Endothelial cell of umbilical vein (primary cell): ENCODE measurements at regions not wholly inside any gene's neighbourhood (a gene's known extent, or its start where the extent isn't known, plus 50 kb on each side); places are given as distances from the start of the nearest gene placed in this dataset.

Source experiments
- BruUV-seq: library from RNA; stranded (reverse); fragments of 400-500 nt; replicated peaks from 2 replicates; lab custom pipeline; 2021; lab: Mats Ljungman, UMichigan
- CTCF ChIA-PET: fragments of 300-600, 350-600 bp; sonication (Branson Sonifier 250); formaldehyde crosslinking; loops from one replicate; lab custom pipeline; 2021; ENCODE audit warnings: antibody characterized with exemption, inconsistent platforms; lab: Charles Lee
- POLR2A ChIA-PET: fragments of 300-600, 350-600 bp; sonication (Branson Sonifier 250); formaldehyde crosslinking; loops from one replicate; lab custom pipeline; 2021; ENCODE audit warnings: antibody characterized with exemption, inconsistent platforms; lab: Charles Lee
- DNase-seq: peaks from one replicate; pipeline ENCODE4 v3.0.0-alpha.2; 2011; ENCODE audit warnings: low read depth, low spot score
- FAIRE-seq: peaks from 2 replicates; lab custom pipeline; 2011; peaks lifted over from hg19 to GRCh38; lab: Jason Lieb, UNC
- H2AFZ ChIP-seq: 2 replicates; pipeline ENCODE4 v1.6.0; 2012; ENCODE audit warnings: low read depth, low read length, control low read depth, inconsistent platforms
- H3K27ac ChIP-seq: 2 replicates; pipeline ENCODE4 v1.5.1; 2011; ENCODE audit warnings: low read depth, mild to moderate bottlenecking, control low read depth, low read length, moderate library complexity; ENCODE audit not compliant: insufficient read depth
- H3K27me3 ChIP-seq, 2 experiments: 2 replicates each; pipeline versions ENCODE4 v1.6.0 to v1.6.1; 2011; ENCODE audit warnings: low read length in 2 of 2, mixed read lengths in 1 of 2; ENCODE audit not compliant: control insufficient read depth in 2 of 2, insufficient read depth in 2 of 2
- H3K36me3 ChIP-seq, 2 experiments: 2 replicates in 1 of 2; 3 replicates in 1 of 2; pipeline ENCODE4 v1.5.1; 2011; ENCODE audit warnings: low read length in 2 of 2, mild to moderate bottlenecking in 1 of 2, moderate library complexity in 1 of 2; ENCODE audit not compliant: control insufficient read depth in 2 of 2, insufficient read depth in 2 of 2; ENCODE audit errors: extremely low read depth in 1 of 2
- H3K4me1 ChIP-seq: 3 replicates; pipeline ENCODE4 v1.5.1; 2011; ENCODE audit warnings: mild to moderate bottlenecking, low read length; ENCODE audit not compliant: control insufficient read depth, insufficient read depth; ENCODE audit errors: extremely low read depth
- H3K4me2 ChIP-seq: 2 replicates; pipeline ENCODE4 v1.6.1; 2011; ENCODE audit warnings: low read length, control low read depth, mixed read lengths; ENCODE audit not compliant: insufficient read depth
- H3K4me3 ChIP-seq, 3 experiments: fragments of 200-600 bp in 1 of 3; sonication (generic), shearing (Covaris generic) in 1 of 3; replicated peaks in 1 of 3; 2 replicates each; pipeline ENCODE4 v1.5.1; 2011 to 2016; ENCODE audit warnings: control low read depth in 3 of 3, low read length in 3 of 3, mild to moderate bottlenecking in 2 of 3, inconsistent platforms in 1 of 3, low read depth in 1 of 3, moderate library complexity in 1 of 3; ENCODE audit not compliant: insufficient read depth in 1 of 3
- H3K79me2 ChIP-seq: 2 replicates; pipeline ENCODE4 v1.6.0; 2012; ENCODE audit warnings: low read length, inconsistent platforms; ENCODE audit not compliant: control insufficient read depth, insufficient read depth
- H3K9ac ChIP-seq: replicated peaks from 2 replicates; pipeline ENCODE3; 2011; ENCODE audit warnings: low read length, control low read depth; ENCODE audit not compliant: insufficient read depth; ENCODE audit errors: extremely low read depth
- H3K9me1 ChIP-seq: replicated peaks from 3 replicates; pipeline ENCODE4 v1.6.0; 2011; ENCODE audit warnings: mild to moderate bottlenecking, low read length; ENCODE audit not compliant: control insufficient read depth, insufficient read depth; ENCODE audit errors: extremely low read depth
- H3K9me3 ChIP-seq: replicated peaks from 2 replicates; pipeline ENCODE4 v1.5.1; 2012; ENCODE audit warnings: low read length, inconsistent platforms; ENCODE audit not compliant: control insufficient read depth, insufficient read depth
- H4K20me1 ChIP-seq: replicated peaks from 2 replicates; pipeline ENCODE3; 2011; ENCODE audit warnings: mild to moderate bottlenecking, low read length; ENCODE audit not compliant: control insufficient read depth, insufficient read depth; ENCODE audit errors: extremely low read depth
- CTCF ChIP-seq, 2 donors: IDR thresholded peaks; 1 replicate in 1 of 2; 2 replicates in 1 of 2; pipeline ENCODE4 v1.5.1; 2011; ENCODE audit warnings: low read length in 2 of 2, mild to moderate bottlenecking in 2 of 2, moderate library complexity in 2 of 2, control low read depth in 1 of 2, inconsistent platforms in 1 of 2, low read depth in 1 of 2; ENCODE audit not compliant: insufficient read depth in 1 of 2; ENCODE audit errors: extremely low read depth in 1 of 2
- EZH2 ChIP-seq: IDR thresholded peaks from 2 replicates; pipeline ENCODE4 v1.6.1; 2012; ENCODE audit warnings: borderline replicate concordance, low read depth, mild to moderate bottlenecking, moderate library complexity, low read length, inconsistent platforms; ENCODE audit not compliant: severe bottlenecking
- FOS ChIP-seq: IDR thresholded peaks from 2 replicates; pipeline ENCODE4 v1.6.1; 2011; ENCODE audit warnings: mild to moderate bottlenecking, low read length, moderate library complexity, borderline replicate concordance; ENCODE audit not compliant: insufficient read depth
- GATA2 ChIP-seq: IDR thresholded peaks from 2 replicates; pipeline ENCODE4 v1.7.0; 2011; ENCODE audit warnings: low read depth, mild to moderate bottlenecking, moderate library complexity, mixed read lengths, low read length; ENCODE audit not compliant: insufficient read length, insufficient read depth
- JUN ChIP-seq: IDR thresholded peaks from 2 replicates; pipeline ENCODE4 v1.6.1; 2011; ENCODE audit warnings: borderline replicate concordance, low read depth; ENCODE audit not compliant: insufficient read length, insufficient read depth
- MAX ChIP-seq: IDR thresholded peaks from 2 replicates; pipeline ENCODE4 v1.6.1; 2011; ENCODE audit not compliant: insufficient read depth, insufficient read length
- MYC ChIP-seq: IDR thresholded peaks from one replicate; pipeline ENCODE4 v1.6.1; 2011; ENCODE audit warnings: mild to moderate bottlenecking, low read depth, low read length
- POLR2A ChIP-seq: IDR thresholded peaks from 2 replicates; pipeline ENCODE4 v1.6.1; 2012; ENCODE audit warnings: low read depth, mild to moderate bottlenecking, control low read depth, low read length
- POLR2AphosphoS5 ChIP-seq: IDR thresholded peaks from 2 replicates; pipeline ENCODE4 v1.6.1; 2012; ENCODE audit warnings: low read depth, mild to moderate bottlenecking, control low read depth, low read length, moderate library complexity; ENCODE audit not compliant: insufficient read depth
- dilution Hi-C: fragments of 300-500 bp; cut with MboI; formaldehyde crosslinking; loops from one replicate; pipeline ENCODE4 v1.15.0; 2019; ENCODE audit warnings: low sequenced_read_pairs; ENCODE audit not compliant: extremely low pct_ligation_motif_present
- intact Hi-C: fragments of 100-400 bp; cut with micrococcal nuclease; formaldehyde crosslinking; loops from one replicate; pipeline ENCODE4 v1.10.0; 2022

- no TSS peak for BruUV-seq
- Histone ChIP-seq H4K20me1 (no peaks in the 10 kb centered on the region), H3K9me1 (no peaks in the 10 kb centered on the region), H3K36me3 (no peaks in the 10 kb centered on the region), H3K79me2 (no peaks in the 10 kb centered on the region), H3K9me3 (no peaks in the 10 kb centered on the region), H2AFZ (no peak overlapping the region), H3K9ac (no peak overlapping the region), H3K4me3 (no peak overlapping the region), H3K4me2 (no peak overlapping the region), H3K27me3 (peaks cover 3 to 7% of the 10 kb centered on the region in 2 experiments), H3K4me1 (no peaks in the 10 kb centered on the region), H3K27ac (no peak overlapping the region)
- TF ChIP-seq EZH2: no peak
- no peak for TF ChIP-seq FOS
- TF ChIP-seq POLR2A: no peak
- TF ChIP-seq POLR2AphosphoS5: no peak
- no peak for TF ChIP-seq MYC
- TF ChIP-seq CTCF (IDR thresholded peaks at IDR 0.05; ENCODE audit: extremely low read depth in 1 of 2, insufficient read depth in 1 of 2, low read depth in 1 of 2, low read length in 2 of 2): no peak
- TF ChIP-seq MAX: no peak
- TF ChIP-seq GATA2: no peak
- no peak for TF ChIP-seq JUN
- ChIA-PET CTCF (no interaction called here), POLR2A (no interaction called here)
- FAIRE-seq (no peak), DNase-seq (no peak)
- intact Hi-C loops: no loop called here
- dilution Hi-C loops: no loop called here
Measured at GRCh38 chr9:38250279-38251035, 142.0 kb upstream of the ALDH1B1 start.
